ENCODE measurements at regions not wholly inside any gene's neighbourhood (a gene's known extent, or its start where the extent isn't known, plus 50 kb on each side); places are given as distances from the start of the nearest gene placed in this dataset.
"Not testable (repeated sequence)": the region's sequence is repeated elsewhere in the genome, so short reads cannot be mapped to it uniquely, and the experiment has no call there.

- H3K9me3 Mint-ChIP-seq: peaks cover 7 to 11% of the 10 kb centered on the region in 2 donors
- no peaks in the 10 kb centered on the region for H3K36me3 Mint-ChIP-seq (ENCODE audit: insufficient read depth in 2 of 2)
- H3K27me3 Mint-ChIP-seq (ENCODE audit: low read depth): no peaks in the 10 kb centered on the region
- no peak for DNase-seq
- ATAC-seq (replicated peaks in 1 of 2): no peak
- H3K27ac Mint-ChIP-seq: no peak overlapping the region
- no peaks in the 10 kb centered on the region for H3K4me1 Mint-ChIP-seq (ENCODE audit: low read depth)
- no peak overlapping the region for H3K4me3 Mint-ChIP-seq
Measured at GRCh38 chr2:228956701-228957474, 314.2 kb downstream of the PID1 start.

GRCh38 chr2:228949831-228950230 lies 321.3 kb downstream of the PID1 start:
- no peak for ATAC-seq (replicated peaks in 1 of 2)
- H3K27me3 Mint-ChIP-seq (ENCODE audit: low read depth): no peaks in the 10 kb centered on the region

GRCh38 chr2:228945710-228946109 lies 325.4 kb downstream of the PID1 start:
- Mint-ChIP-seq H3K27me3 (ENCODE audit: low read depth) (no peaks in the 10 kb centered on the region), H3K9me3 (peaks cover 2 to 5% of the 10 kb centered on the region in 2 donors), H3K27ac (no peak overlapping the region), H3K4me3 (no peak overlapping the region), H3K4me1 (ENCODE audit: low read depth) (no peaks in the 10 kb centered on the region), H3K36me3 (ENCODE audit: insufficient read depth in 2 of 2) (no peaks in the 10 kb centered on the region)
- DNase-seq (no peak), ATAC-seq (replicated peaks in 1 of 2) (no peak)

More at GRCh38 chr2:228949831-228950230, 321.3 kb downstream of the PID1 start:
- Mint-ChIP-seq H3K36me3 (ENCODE audit: insufficient read depth in 2 of 2) (no peaks in the 10 kb centered on the region), H3K4me3 (no peak overlapping the region), H3K4me1 (ENCODE audit: low read depth) (no peaks in the 10 kb centered on the region), H3K27ac (no peak overlapping the region), H3K9me3 (peaks cover 5 to 11% of the 10 kb centered on the region in 2 donors)
- DNase-seq: no peak

GRCh38 chr2:228942856-228943255 lies 328.2 kb downstream of the PID1 start:
- no peak for DNase-seq
- Mint-ChIP-seq H3K27ac (no peak overlapping the region), H3K4me3 (no peak overlapping the region), H3K4me1 (ENCODE audit: low read depth) (no peaks in the 10 kb centered on the region), H3K9me3 (peaks cover 2 to 5% of the 10 kb centered on the region in 2 donors), H3K36me3 (ENCODE audit: insufficient read depth in 2 of 2) (no peaks in the 10 kb centered on the region), H3K27me3 (ENCODE audit: low read depth) (no peaks in the 10 kb centered on the region)
- ATAC-seq (replicated peaks in 1 of 2): no peak

DNA sequence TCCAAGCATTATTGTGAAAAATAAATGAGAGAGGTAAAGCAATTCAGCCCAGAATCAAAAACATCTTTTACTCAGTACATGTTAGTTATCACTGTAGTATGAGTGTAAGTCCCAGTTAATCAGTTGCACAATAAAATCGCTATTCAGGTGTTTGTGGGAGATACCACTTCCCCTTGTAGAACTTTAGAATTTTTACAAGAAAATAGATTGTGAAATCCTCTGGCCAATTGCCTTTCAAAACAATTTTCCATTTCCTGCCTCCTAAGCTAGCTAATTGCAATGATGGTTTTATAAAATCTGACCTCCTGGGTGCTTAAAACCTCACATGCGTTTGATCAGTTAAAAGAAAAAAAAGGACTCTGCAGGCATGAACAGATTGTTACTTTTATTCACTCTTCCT lies 332.5 kb downstream of the PID1 start:
- Mint-ChIP-seq H3K27me3 (ENCODE audit: low read depth) (no peaks in the 10 kb centered on the region), H3K4me3 (no peak overlapping the region), H3K27ac (no peak overlapping the region), H3K4me1 (ENCODE audit: low read depth) (no peaks in the 10 kb centered on the region), H3K9me3 (peaks cover 2 to 5% of the 10 kb centered on the region in 2 donors), H3K36me3 (ENCODE audit: insufficient read depth in 2 of 2) (peaks cover 0 to 1% of the 10 kb centered on the region in 2 donors)
- DNase-seq (no peak), ATAC-seq (replicated peaks in 1 of 2) (no peak)

DNA sequence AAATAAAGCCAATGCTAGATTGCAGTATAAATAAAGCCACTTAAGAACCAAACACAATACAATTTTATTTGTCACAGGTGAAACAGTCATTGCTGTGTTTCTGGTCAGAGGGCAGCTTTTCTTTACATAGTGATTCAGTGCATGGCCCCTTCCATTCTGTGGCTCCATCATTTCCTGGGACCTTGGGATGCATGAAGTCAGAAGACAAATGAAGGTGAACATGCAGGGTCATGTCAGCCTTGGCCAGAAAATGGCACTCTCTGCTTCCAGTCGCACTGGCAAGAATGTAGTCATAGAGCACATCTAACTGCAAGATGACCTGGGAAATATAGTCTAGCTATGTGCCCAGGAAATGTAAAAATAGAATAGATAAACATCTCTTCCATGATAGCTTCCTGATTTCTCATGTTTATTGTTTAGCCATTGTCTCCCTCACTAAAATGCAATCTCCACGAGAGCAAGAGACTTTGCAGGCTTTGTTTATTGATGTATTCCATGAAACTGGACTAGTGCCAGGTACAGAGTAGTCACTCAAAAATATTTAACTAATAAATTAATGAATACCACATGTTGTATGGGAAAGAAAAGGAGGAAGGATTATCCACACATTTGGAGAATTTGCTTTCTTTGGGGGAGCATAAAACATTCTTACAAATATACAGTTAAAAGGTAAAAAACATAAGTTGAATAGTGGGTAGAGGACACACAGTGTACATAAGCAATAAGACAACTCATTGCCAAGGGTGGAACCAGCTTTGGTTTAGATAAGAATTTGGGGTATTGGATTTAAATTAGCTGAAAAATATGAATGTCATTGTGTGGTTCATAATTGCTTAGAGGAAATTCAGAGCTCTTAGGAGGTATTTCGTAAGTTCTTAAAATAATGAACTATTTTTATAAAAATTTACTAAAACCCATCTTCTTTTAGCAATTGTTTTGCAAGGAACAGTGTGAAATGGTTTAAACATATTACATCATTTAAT lies 343.8 kb downstream of the PID1 start:
- Mint-ChIP-seq H3K27me3 (ENCODE audit: low read depth) (no peaks in the 10 kb centered on the region), H3K27ac (no peak overlapping the region), H3K4me1 (ENCODE audit: low read depth) (no peaks in the 10 kb centered on the region), H3K4me3 (no peak overlapping the region), H3K36me3 (ENCODE audit: insufficient read depth in 2 of 2) (no peaks in the 10 kb centered on the region), H3K9me3 (peaks cover 15 to 17% of the 10 kb centered on the region in 2 donors)
- ATAC-seq (replicated peaks in 1 of 2) (no peak), DNase-seq (no peak)

DNA sequence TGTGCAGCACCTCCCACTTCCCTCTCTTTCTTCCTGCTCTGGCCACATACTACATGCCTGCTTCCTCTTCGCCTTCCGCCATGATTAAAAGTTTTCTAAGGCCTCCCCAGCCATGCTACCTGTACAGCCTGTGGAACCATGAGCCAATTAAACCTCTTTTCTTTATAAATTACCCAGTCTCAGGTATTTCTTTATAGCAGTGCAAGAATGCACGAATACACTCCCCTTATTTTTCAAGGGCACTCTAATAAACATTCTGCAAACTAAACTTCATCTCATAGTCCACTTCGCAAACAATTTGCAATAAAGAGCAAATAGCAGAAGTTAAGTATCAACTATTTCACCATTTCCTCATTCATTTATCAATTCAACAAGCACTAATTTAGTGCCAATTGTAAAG lies 351.3 kb downstream of the PID1 start:
- ATAC-seq (replicated peaks in 1 of 2) (no peak), DNase-seq (no peak)
- H3K27ac Mint-ChIP-seq: no peak overlapping the region
- peaks cover 8 to 11% of the 10 kb centered on the region in 2 donors for H3K9me3 Mint-ChIP-seq
- no peaks in the 10 kb centered on the region for H3K4me1 Mint-ChIP-seq (ENCODE audit: low read depth)
- H3K4me3 Mint-ChIP-seq: no peak overlapping the region
- H3K36me3 Mint-ChIP-seq (ENCODE audit: insufficient read depth in 2 of 2): no peaks in the 10 kb centered on the region
- no peaks in the 10 kb centered on the region for H3K27me3 Mint-ChIP-seq (ENCODE audit: low read depth)

GRCh38 chr2:228917220-228917619 lies 353.9 kb downstream of the PID1 start:
- H3K27me3 Mint-ChIP-seq (ENCODE audit: low read depth): no peaks in the 10 kb centered on the region
- no peak for ATAC-seq (replicated peaks in 1 of 2)
- DNase-seq: no peak
- no peaks in the 10 kb centered on the region for H3K36me3 Mint-ChIP-seq (ENCODE audit: insufficient read depth in 2 of 2)
- H3K27ac Mint-ChIP-seq: no peak overlapping the region
- H3K4me1 Mint-ChIP-seq (ENCODE audit: low read depth): no peaks in the 10 kb centered on the region
- H3K4me3 Mint-ChIP-seq: no peak overlapping the region
- H3K9me3 Mint-ChIP-seq: peaks cover 3 to 4% of the 10 kb centered on the region in 2 donors

DNA sequence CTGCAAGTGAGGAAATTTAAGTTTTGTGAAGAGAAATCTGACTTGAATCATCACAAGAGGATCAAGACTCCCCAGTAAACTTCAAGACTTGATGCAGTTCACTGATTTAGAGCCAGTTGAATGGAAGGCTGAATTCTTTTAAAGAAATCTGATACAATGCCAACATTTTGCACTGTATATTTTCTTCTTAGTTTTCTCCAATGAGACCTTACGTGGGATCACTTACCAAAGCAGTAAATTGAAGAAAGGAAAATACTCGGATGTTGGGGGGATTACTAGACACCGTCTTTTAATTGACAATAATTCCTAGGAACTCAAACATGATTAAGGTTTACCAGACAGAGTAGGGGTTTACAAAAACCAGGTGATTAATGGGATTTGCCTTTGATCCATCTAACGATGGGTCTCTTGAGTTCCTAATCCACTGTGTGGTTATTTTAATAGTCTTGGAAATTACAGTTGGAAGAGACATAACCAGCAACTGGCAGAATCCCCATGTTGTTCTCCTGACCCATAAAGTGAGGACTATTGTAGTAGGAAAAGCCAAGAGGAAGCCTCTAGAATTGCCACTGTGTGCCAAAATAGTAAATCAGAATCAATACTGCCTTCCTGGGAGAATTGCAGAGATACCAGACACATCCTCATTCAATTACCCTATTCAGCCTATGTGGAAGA lies 354.5 kb downstream of the PID1 start:
- no peaks in the 10 kb centered on the region for H3K4me1 Mint-ChIP-seq (ENCODE audit: low read depth)
- DNase-seq (no peak), ATAC-seq (replicated peaks in 1 of 2) (no peak)
- H3K27ac Mint-ChIP-seq: no peak overlapping the region
- H3K9me3 Mint-ChIP-seq: peaks cover 3 to 4% of the 10 kb centered on the region in 2 donors
- no peak overlapping the region for H3K4me3 Mint-ChIP-seq
- no peaks in the 10 kb centered on the region for H3K27me3 Mint-ChIP-seq (ENCODE audit: low read depth)
- H3K36me3 Mint-ChIP-seq (ENCODE audit: insufficient read depth in 2 of 2): no peaks in the 10 kb centered on the region

- no peak for DNase-seq
- Mint-ChIP-seq H3K36me3 (ENCODE audit: insufficient read depth in 2 of 2) (no peaks in the 10 kb centered on the region), H3K27me3 (ENCODE audit: low read depth) (no peaks in the 10 kb centered on the region), H3K4me1 (ENCODE audit: low read depth) (no peaks in the 10 kb centered on the region), H3K27ac (no peak overlapping the region), H3K4me3 (no peak overlapping the region), H3K9me3 (peaks cover 0 to 5% of the 10 kb centered on the region in 2 donors)
- ATAC-seq (replicated peaks in 1 of 2): no peak
Measured at GRCh38 chr2:228913176-228913575, 357.9 kb downstream of the PID1 start.

GRCh38 chr2:228910872-228911271 lies 360.2 kb downstream of the PID1 start:
- H3K4me1 Mint-ChIP-seq (ENCODE audit: low read depth); H3K36me3 Mint-ChIP-seq (ENCODE audit: insufficient read depth in 2 of 2); H3K27ac Mint-ChIP-seq; H3K9me3 Mint-ChIP-seq; ATAC-seq (replicated peaks in 1 of 2); DNase-seq; H3K4me3 Mint-ChIP-seq; H3K27me3 Mint-ChIP-seq (ENCODE audit: low read depth): not testable (repeated sequence)

- H3K4me3 Mint-ChIP-seq: no peak overlapping the region
- no peaks in the 10 kb centered on the region for H3K36me3 Mint-ChIP-seq (ENCODE audit: insufficient read depth in 2 of 2)
- no peak overlapping the region for H3K27ac Mint-ChIP-seq
- no peak for DNase-seq
- ATAC-seq (replicated peaks in 1 of 2): no peak
- no peaks in the 10 kb centered on the region for H3K4me1 Mint-ChIP-seq (ENCODE audit: low read depth)
- H3K27me3 Mint-ChIP-seq (ENCODE audit: low read depth): no peaks in the 10 kb centered on the region
- H3K9me3 Mint-ChIP-seq: peaks cover 1 to 2% of the 10 kb centered on the region in 2 donors
Measured at GRCh38 chr2:228902176-228902575, 368.9 kb downstream of the PID1 start.

- Mint-ChIP-seq H3K27ac (no peak overlapping the region), H3K4me1 (ENCODE audit: low read depth) (no peaks in the 10 kb centered on the region), H3K4me3 (no peak overlapping the region), H3K9me3 (peaks cover 1 to 2% of the 10 kb centered on the region in 2 donors), H3K27me3 (ENCODE audit: low read depth) (no peaks in the 10 kb centered on the region), H3K36me3 (ENCODE audit: insufficient read depth in 2 of 2) (no peaks in the 10 kb centered on the region)
- ATAC-seq (replicated peaks in 1 of 2): no peak
- no peak for DNase-seq
Measured at GRCh38 chr2:228901531-228901930, 369.6 kb downstream of the PID1 start.
